Mesothelial cell of epicardium (in vitro differentiated cells): ENCODE measurements at regions not wholly inside any gene's neighbourhood (a gene's known extent, or its start where the extent isn't known, plus 50 kb on each side); places are given as distances from the start of the nearest gene placed in this dataset.

Experiments
- DNase-seq, 2 experiments: peaks; one replicate each; pipeline ENCODE4 v3.0.0; 2021; ENCODE audit warnings: low spot score in 2 of 2; ENCODE audit not compliant: unreplicated experiment in 2 of 2
- H3K27ac Mint-ChIP-seq: 2 replicates; pipeline ENCODE4 v1.8.0; 2021; ENCODE audit warnings: mixed read lengths
- H3K27me3 Mint-ChIP-seq: 2 replicates; pipeline ENCODE4 v1.8.0; 2021; ENCODE audit warnings: low read depth, mixed read lengths
- H3K36me3 Mint-ChIP-seq: 2 replicates; pipeline ENCODE4 v1.8.0; 2021; ENCODE audit warnings: mixed read lengths
- H3K4me1 Mint-ChIP-seq: 2 replicates; pipeline ENCODE4 v1.8.0; 2021; ENCODE audit warnings: mixed read lengths
- H3K4me3 Mint-ChIP-seq: 2 replicates; pipeline ENCODE4 v1.8.0; 2021; ENCODE audit warnings: mild to moderate bottlenecking, moderate library complexity, mixed read lengths
- H3K9me3 Mint-ChIP-seq: 2 replicates; pipeline ENCODE4 v1.8.0; 2021; ENCODE audit warnings: mixed read lengths
- TF ChIP-seq, protein P1 (sequence below): fragments of 200-600 bp; sonication (generic); IDR thresholded peaks from one replicate; pipeline ENCODE4 v1.5.0; 2021; ENCODE audit warnings: antibody characterized with exemption; ENCODE audit not compliant: unreplicated experiment

DNA sequence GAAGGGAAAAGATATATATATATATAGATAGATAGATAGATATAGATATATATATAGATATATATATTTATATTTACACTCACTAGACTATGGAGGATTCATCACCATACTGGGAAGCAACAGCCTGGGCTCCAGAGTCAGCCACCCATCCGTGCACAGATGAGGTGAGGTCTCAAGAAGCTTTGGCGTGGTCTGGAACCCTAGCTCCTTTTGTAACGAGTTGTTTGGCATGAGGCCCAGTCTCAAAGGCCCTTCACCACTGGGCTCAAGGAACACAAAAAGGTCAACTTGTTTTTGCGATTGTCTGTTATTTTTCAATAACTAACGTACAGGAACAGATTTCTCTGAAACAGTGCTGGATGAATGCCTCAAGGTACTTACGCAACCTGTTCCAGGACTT lies 448.7 kb downstream of the CMPK2 start:
- H3K27ac Mint-ChIP-seq, result no peak overlapping the region
- H3K36me3 Mint-ChIP-seq, result no peaks in the 10 kb centered on the region
- no peak for DNase-seq
- no peak overlapping the region for H3K4me3 Mint-ChIP-seq
- TF ChIP-seq, protein P1, sequence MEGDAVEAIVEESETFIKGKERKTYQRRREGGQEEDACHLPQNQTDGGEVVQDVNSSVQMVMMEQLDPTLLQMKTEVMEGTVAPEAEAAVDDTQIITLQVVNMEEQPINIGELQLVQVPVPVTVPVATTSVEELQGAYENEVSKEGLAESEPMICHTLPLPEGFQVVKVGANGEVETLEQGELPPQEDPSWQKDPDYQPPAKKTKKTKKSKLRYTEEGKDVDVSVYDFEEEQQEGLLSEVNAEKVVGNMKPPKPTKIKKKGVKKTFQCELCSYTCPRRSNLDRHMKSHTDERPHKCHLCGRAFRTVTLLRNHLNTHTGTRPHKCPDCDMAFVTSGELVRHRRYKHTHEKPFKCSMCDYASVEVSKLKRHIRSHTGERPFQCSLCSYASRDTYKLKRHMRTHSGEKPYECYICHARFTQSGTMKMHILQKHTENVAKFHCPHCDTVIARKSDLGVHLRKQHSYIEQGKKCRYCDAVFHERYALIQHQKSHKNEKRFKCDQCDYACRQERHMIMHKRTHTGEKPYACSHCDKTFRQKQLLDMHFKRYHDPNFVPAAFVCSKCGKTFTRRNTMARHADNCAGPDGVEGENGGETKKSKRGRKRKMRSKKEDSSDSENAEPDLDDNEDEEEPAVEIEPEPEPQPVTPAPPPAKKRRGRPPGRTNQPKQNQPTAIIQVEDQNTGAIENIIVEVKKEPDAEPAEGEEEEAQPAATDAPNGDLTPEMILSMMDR, result no peak
- H3K27me3 Mint-ChIP-seq, result no peaks in the 10 kb centered on the region
- H3K9me3 Mint-ChIP-seq, result no peaks in the 10 kb centered on the region
- peaks cover 22% of the 10 kb centered on the region for H3K4me1 Mint-ChIP-seq

DNA sequence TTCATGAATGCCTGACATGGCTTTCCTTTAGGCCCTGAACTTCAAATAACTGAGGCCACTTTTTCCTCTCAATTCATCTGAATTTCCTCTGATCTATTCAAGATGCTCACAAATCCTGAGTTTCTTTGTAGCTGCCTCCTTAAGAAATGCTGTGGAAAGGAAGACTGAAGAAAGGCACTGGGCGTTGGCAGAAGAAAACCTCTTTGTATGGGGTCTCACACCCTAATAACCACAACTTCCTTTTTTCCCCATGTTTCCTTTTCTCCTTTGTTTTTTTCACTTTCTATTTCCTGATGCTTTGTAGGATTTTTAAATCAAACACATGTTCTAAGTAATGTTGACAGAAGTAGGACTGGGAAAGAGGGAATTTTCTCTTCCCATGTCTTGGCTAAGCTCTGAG lies 447.4 kb downstream of the CMPK2 start:
- Mint-ChIP-seq H3K36me3 (no peaks in the 10 kb centered on the region), H3K4me3 (no peak overlapping the region), H3K9me3 (no peaks in the 10 kb centered on the region), H3K27me3 (no peaks in the 10 kb centered on the region), H3K27ac (peak overlapping the region; percentile 75), H3K4me1 (peaks cover 34% of the 10 kb centered on the region)
- no peak for DNase-seq
- TF ChIP-seq, protein P1, result no peak

DNA sequence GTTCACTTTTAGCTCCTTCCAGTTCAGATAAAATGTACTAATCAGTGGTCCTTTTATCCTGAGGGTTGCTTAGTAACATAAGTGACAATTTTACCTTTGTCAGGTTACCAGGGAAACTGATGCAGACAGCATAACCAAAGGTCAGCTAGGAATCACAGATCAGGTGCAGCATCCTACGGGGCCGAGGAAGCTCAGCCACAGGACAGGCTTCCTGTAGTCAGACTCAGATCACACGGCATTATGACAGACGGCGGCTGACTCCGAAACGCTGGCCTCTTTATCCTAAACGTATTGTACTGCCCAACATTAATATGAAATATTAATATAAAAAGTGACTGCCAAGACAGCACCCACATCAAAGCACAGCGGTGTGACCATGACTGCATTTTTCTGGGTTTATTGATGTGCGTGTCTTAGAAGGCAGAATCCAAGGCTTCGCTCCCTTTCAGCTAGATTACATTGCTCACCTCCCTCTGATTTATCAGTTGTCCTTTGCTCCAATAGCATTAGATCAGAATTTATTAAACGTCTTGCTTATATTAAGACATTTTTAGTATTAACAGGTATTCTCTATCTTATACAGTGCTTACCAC lies 444.5 kb downstream of the CMPK2 start:
- no peak overlapping the region for H3K4me3 Mint-ChIP-seq
- H3K27me3 Mint-ChIP-seq, result no peaks in the 10 kb centered on the region
- H3K4me1 Mint-ChIP-seq, result peaks cover 49% of the 10 kb centered on the region
- TF ChIP-seq, protein P1, result no peak
- peak overlapping the region; percentile 21 for H3K27ac Mint-ChIP-seq
- DNase-seq, result no peak
- H3K9me3 Mint-ChIP-seq, result peaks cover under 1% of the 10 kb centered on the region
- H3K36me3 Mint-ChIP-seq, result no peaks in the 10 kb centered on the region

DNA sequence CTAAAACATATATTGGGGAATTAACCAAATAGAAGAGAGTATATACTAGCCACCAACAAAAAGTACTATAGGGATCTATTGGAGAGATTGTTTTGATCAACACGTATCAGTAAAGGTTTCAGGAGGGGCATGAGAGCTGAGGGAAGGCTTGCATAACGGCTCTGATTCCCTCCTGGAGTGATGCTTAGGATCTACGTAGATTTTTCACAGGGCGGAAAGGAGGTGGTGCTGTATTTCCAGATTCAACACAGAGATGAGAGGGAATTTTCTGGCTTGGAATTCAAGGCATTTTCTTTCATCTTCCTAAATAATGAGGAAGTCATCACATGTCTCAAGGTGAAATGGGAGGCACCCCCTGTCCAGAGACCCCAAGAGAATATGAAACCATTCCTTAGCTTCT lies 443.8 kb downstream of the CMPK2 start:
- Mint-ChIP-seq H3K27me3 (no peaks in the 10 kb centered on the region), H3K9me3 (peaks cover 4% of the 10 kb centered on the region), H3K36me3 (no peaks in the 10 kb centered on the region), H3K27ac (no peak overlapping the region), H3K4me3 (no peak overlapping the region), H3K4me1 (peaks cover 49% of the 10 kb centered on the region)
- TF ChIP-seq, protein P1, result no peak
- no peak for DNase-seq

DNA sequence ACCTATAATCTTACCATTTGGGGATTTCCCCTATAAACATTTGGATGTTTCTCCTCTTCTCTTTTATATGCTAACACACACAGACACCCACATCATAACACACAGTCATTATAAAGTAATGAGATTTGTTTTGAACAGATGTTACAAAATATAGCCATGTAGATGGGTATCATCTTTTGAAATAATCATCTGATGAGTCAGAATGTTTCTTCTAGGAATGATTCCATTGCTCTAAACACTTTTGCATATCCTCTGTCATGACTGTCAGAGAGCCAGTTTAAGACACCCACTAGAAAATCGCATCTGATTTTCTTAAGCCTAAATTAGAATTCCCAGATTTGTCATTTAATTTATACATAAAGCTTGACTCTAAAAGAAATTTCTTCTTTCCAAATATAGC lies 442.6 kb downstream of the CMPK2 start:
- H3K9me3 Mint-ChIP-seq, result peaks cover 13% of the 10 kb centered on the region
- no peaks in the 10 kb centered on the region for H3K27me3 Mint-ChIP-seq
- peak overlapping the region; percentile 38 for H3K27ac Mint-ChIP-seq
- H3K4me1 Mint-ChIP-seq, result peaks cover 46% of the 10 kb centered on the region
- peaks cover 2% of the 10 kb centered on the region for H3K36me3 Mint-ChIP-seq
- no peak overlapping the region for H3K4me3 Mint-ChIP-seq
- TF ChIP-seq, protein P1, result no peak
- no peak for DNase-seq

DNA sequence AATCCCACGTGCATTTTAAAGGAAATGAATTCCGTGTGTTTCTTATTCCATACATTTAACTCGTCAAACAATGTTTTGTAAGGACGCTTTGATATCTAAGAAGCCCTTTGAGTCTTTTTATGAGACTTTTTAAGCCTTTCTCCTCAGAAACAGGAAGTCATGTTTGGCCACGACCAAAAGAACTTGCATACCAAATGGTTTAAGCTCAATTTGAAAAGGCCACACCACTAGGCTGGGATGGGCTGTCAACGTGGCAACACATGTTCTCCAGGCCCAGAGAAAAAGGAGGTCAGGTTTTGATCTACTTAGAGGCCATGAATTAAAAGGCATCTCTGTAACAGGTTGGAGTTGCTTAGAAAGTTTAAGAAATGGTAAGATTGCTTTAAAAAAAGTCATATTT lies 441.8 kb downstream of the CMPK2 start:
- Mint-ChIP-seq H3K9me3 (peaks cover 13% of the 10 kb centered on the region), H3K36me3 (peaks cover 2% of the 10 kb centered on the region), H3K27me3 (no peaks in the 10 kb centered on the region), H3K4me1 (peaks cover 38% of the 10 kb centered on the region), H3K27ac (peak overlapping the region; percentile 71), H3K4me3 (no peak overlapping the region)
- TF ChIP-seq, protein P1, result no peak
- DNase-seq, result no peak
